HG03342 (cell line): ENCODE measurements at regions not wholly inside any gene's neighbourhood (a gene's known extent, or its start where the extent isn't known, plus 50 kb on each side); places are given as distances from the start of the nearest gene placed in this dataset.
"Not testable (repeated sequence)": the region's sequence is repeated elsewhere in the genome, so short reads cannot be mapped to it uniquely, and the experiment has no call there.

Experiments used
- ATAC-seq: cut with Tn5 transposase; IDR thresholded peaks from one replicate; pipeline ENCODE4 v1.9.1; 2021; ENCODE audit warnings: mild to moderate bottlenecking, moderate library complexity; ENCODE audit not compliant: unreplicated experiment

- ATAC-seq, result no peak
Measured at GRCh38 chr3:104909721-104910120, 457.0 kb upstream of the ALCAM start.

DNA sequence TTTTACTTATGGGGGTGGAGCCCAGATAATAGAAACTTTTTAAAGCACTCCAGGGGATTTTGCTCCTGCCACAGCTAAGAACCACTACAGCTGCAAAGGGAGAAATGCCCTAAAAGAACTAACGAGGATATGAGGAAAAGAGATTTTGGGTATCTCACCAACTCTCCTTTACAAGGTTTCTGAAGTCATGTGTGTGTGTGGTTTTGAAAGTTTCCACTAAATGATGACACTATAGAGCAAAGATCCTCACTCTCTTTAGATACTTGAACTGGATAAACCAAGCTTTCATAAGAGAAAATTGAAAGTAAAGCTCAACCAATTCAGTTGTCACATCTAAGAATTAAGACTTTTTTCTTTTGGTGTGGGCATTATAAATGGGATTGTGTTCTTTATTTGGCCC, 455.3 kb upstream of the ALCAM start:
- ATAC-seq, result no peak

- ATAC-seq, result no peak
Measured at GRCh38 chr3:104916971-104917370, 449.7 kb upstream of the ALCAM start.

GRCh38 chr3:104920512-104920911, 446.2 kb upstream of the ALCAM start:
- ATAC-seq, result no peak

DNA sequence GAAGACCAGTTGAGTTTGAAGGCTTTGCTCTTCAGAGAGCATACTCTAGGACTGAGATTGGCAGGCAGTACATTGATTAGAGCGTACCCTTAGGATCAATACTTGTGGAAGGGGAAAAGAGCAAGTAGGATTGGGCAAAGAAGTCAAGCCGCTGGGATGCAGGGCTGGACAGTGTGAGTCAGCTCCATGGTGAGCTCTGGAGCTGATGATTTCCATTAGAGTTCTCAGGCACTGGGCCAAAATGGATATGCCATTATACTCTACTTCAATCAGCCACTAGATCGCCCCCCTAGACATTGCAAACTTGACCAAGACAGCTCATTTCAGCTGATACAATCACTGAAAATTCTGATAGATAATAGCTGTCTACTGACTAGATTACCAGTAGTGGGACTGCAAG, 432.7 kb upstream of the ALCAM start:
- no peak for ATAC-seq

GRCh38 chr3:104935613-104936012, 431.1 kb upstream of the ALCAM start:
- ATAC-seq, result no peak

GRCh38 chr3:104939196-104939595, 427.5 kb upstream of the ALCAM start:
- no peak for ATAC-seq

DNA sequence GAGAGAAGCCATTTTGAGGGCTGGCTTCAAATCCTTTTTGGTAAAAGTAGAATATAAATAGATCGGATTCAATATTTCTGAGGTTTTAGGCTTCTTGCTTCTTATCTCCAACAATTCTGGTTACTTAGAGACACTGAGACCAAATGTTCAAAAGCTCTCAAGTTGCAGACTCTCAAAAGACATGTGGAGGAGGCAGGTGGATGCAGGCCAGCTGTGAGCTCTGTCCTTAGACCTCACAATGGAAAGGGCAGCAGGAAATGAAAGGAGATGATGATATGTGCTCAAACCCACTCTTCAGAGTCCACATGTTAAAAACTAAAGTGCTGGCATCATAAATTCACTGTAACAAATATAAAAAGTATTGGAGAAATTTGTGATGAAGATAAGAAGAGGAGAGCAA, 424.9 kb upstream of the ALCAM start:
- ATAC-seq, result no peak

GRCh38 chr3:104943974-104944373, 422.7 kb upstream of the ALCAM start:
- ATAC-seq, result no peak

DNA sequence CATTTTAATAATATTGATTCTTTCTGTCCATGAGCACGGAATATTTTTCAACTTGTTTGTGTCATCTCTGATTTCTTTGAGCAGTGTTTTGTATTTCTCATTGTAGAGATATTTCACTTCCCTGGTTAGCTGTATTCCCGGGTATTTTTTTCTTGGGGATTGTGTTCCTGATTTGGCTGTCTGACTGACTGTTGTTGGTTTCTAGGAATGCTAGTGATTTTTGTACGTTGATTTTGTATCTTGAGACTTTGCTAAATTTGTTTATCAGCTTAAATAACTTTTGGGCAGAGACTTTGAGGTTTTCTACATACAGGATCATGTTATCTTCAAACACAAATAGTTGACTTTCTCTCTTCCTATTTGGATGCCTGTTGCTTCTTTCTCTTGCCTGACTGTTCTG, 418.8 kb upstream of the ALCAM start:
- ATAC-seq, result no peak

GRCh38 chr3:104949810-104950209, 416.9 kb upstream of the ALCAM start:
- not testable (repeated sequence) for ATAC-seq

GRCh38 chr3:104951426-104951825, 415.3 kb upstream of the ALCAM start:
- ATAC-seq, result no peak

DNA sequence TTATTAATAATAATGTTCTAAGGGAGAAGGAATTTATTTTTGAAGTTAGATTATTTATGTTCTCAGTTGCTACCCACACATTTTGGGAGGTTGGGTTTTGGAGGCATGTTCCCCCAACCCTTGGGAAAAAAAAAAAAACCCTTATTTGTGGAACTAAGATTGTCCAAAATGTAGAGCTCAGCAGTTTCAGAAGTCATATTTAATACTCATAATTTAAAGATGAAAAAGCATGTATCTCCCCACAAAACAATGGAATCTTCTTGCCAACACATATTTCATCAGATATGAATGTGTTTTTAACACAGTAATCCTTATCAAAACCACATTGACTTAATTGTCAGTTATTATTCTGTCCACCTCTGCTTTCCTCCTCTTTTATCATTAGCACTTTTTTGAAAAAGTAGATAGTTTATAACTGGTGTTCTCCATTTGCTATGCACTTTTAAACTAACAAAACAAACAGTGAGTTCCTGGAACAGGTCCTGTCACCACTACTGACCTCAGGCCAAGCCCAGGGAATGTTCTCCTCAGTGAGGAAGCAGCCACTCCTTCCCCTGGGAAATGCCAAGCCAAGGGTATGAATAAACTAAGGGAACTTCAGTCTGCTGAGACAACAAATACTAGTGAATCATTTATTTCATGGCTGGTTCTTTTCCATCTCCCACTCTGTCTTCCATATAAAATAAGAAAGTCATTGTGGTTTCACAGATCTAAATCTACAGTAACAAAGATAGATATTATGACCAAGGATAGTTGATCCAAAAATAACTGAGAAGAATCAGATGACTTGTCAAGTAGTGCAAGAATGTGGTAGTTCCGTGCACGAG, 414.4 kb upstream of the ALCAM start:
- no peak for ATAC-seq

DNA sequence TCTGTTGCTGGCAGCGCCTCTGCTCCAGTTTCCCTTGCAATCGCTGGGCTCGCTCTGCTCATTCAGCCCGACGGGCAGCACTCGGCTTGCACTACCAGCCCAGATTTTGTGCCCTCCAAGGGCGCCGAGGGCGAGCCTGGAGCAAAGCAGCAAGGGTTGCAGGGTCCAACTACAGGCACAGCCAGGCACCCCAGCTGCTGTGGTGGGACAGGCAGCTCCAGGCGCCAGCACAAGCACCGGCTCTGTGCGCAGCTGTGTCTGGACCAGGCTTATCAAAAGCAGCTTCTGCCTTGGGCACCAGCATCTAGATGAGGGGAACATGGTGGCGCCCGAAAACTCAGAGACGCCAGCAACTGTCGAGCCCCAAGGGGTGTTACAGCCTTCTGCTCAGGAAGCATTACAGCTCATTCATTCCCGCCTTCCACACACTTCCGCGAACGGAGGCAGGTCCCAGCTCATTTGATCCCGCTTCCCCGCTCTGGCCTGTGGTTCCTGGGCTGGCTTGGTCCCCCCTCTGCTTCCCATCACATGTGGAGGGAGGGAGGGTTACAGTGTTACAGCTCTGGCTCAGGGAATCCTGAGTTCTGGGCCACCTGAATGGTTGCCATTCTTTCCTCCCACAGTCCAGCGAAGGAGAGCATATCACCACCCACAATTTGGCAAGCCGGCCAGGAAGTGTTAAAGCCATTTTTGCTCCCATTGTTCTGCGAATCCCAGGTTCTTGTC, 409.9 kb upstream of the ALCAM start:
- ATAC-seq, result no peak

- no peak for ATAC-seq
Measured at GRCh38 chr3:104960579-104960978, 406.1 kb upstream of the ALCAM start.

DNA sequence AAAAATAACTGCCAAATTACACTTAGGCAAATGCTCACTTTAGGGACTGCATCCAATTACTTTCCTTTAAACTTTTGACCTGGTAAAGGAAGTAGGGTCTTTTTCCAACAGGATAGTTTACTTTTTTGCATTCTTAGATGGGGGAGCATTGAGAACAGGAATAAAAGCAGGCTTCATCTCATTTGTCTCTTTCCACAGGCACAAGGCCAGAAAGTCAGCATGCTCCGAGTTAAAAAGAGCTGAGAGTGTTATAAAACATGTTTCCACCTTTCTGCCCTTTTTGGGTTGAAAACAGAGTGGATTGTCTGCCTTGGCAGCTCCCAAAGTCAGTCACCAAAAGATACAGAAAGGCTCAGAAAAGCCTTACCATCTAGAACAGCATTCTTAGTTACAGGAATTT, 404.9 kb upstream of the ALCAM start:
- ATAC-seq, result no peak

GRCh38 chr3:104974316-104974715, 392.4 kb upstream of the ALCAM start:
- ATAC-seq, result no peak

- ATAC-seq, result no peak
Measured at GRCh38 chr3:104977719-104978118, 389.0 kb upstream of the ALCAM start.

DNA sequence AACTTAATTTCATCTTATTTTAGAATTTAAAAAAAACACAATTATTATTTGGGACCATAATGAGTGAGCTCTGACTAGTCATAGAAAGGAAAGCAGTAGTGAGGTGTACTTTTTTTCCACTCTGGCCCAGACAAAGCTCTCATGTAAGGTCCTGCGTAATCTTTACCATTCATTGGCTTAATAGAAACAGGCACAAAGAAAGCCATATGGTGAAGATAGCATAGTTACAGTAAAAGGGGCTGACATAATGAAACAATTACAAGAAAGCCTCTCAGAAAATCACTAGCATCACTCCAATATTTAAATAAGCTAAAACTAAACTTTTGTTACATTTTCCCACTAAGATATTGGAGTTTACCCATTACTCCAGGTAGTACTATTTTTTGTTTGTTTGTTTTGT, 384.6 kb upstream of the ALCAM start:
- no peak for ATAC-seq

DNA sequence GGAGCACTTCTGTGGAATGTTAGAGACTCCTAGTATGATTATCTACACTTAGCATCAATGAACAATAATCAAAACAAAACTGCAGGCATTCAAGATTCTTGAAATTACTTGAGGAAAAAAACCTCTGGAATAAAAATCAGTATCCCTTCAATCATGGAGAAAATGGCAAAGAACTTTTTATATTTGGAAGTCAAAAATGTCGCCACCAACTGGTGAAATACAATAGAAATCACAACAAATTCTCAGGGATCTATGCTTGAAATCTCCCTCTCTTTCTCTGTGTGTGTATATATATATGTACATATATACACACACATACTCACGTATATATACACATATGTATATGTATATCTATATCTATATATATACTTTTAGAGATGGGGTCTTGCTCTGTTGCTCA, 378.9 kb upstream of the ALCAM start:
- ATAC-seq, result no peak

- no peak for ATAC-seq
Measured at GRCh38 chr3:104988496-104988895, 378.2 kb upstream of the ALCAM start.

DNA sequence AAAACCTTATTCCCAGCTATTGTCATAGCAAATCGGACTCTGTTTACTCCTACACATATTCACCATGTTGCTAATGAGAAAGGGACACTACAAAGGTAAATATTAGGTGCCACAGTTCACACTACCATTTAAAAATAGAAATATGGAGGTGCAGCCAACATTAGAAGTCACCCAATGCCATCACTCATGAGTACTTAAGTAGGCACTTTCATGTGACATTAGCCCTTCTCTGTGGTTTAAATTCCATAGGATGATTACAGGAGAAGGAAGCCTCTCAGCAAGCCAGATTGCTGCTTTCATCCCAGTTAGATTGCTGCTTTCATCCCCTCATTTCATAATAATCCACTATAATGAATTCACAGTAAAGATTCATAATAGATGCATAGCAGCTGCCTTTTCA, 376.8 kb upstream of the ALCAM start:
- no peak for ATAC-seq
